ENCODE measurements at regions not wholly inside any gene's neighbourhood (a gene's known extent, or its start where the extent isn't known, plus 50 kb on each side); places are given as distances from the start of the nearest gene placed in this dataset.

- DNase-seq, result no peak
Observed at GRCh38 chrX:38992441-38993096, 191.3 kb downstream of the MID1IP1 start.

GRCh38 chrX:38993500-38993899, 192.2 kb downstream of the MID1IP1 start:
- DNase-seq, result no peak

- DNase-seq, result no peak
Observed at GRCh38 chrX:38999099-38999498, 197.8 kb downstream of the MID1IP1 start.

GRCh38 chrX:38999967-39000745, 198.9 kb downstream of the MID1IP1 start:
- no peak for DNase-seq

GRCh38 chrX:39000802-39001201, 199.5 kb downstream of the MID1IP1 start:
- DNase-seq, result no peak

- no peak for DNase-seq
Observed at GRCh38 chrX:39002466-39002865, 201.2 kb downstream of the MID1IP1 start.

- no peak for DNase-seq
Observed at GRCh38 chrX:39008549-39008948, 207.3 kb downstream of the MID1IP1 start.

GRCh38 chrX:39011454-39012221, 210.4 kb downstream of the MID1IP1 start:
- no peak for DNase-seq

GRCh38 chrX:39012621-39013111, 211.4 kb downstream of the MID1IP1 start:
- no peak for DNase-seq

- DNase-seq, result no peak
Observed at GRCh38 chrX:39016556-39016955, 215.3 kb downstream of the MID1IP1 start.

GRCh38 chrX:39017077-39017476, 215.8 kb downstream of the MID1IP1 start:
- no peak for DNase-seq

GRCh38 chrX:39017716-39018115, 216.5 kb downstream of the MID1IP1 start:
- no peak for DNase-seq

GRCh38 chrX:39018541-39018940, 217.3 kb downstream of the MID1IP1 start:
- no peak for DNase-seq

GRCh38 chrX:39019056-39019455, 217.8 kb downstream of the MID1IP1 start:
- DNase-seq, result no peak

GRCh38 chrX:39020051-39020669, 218.9 kb downstream of the MID1IP1 start:
- no peak for DNase-seq

GRCh38 chrX:39022106-39022505, 220.8 kb downstream of the MID1IP1 start:
- no peak for DNase-seq

GRCh38 chrX:39029221-39029620, 228.0 kb downstream of the MID1IP1 start:
- no peak for DNase-seq

GRCh38 chrX:39030636-39031035, 229.4 kb downstream of the MID1IP1 start:
- DNase-seq, result no peak

GRCh38 chrX:39039890-39040289, 238.6 kb downstream of the MID1IP1 start:
- DNase-seq, result no peak

GRCh38 chrX:39043838-39044550, 242.7 kb downstream of the MID1IP1 start:
- DNase-seq, result no peak

GRCh38 chrX:39047174-39047573, 245.9 kb downstream of the MID1IP1 start:
- no peak for DNase-seq

GRCh38 chrX:39049975-39050374, 248.7 kb downstream of the MID1IP1 start:
- DNase-seq, result no peak
